NCI-H82 (cell line): ENCODE measurements at regions not wholly inside any gene's neighbourhood (a gene's known extent, or its start where the extent isn't known, plus 50 kb on each side); places are given as distances from the start of the nearest gene placed in this dataset.
A peak's percentile ranks its signal among the peaks of the same experiment; 100 is the strongest.
"Not testable (repeated sequence)": the region's sequence is repeated elsewhere in the genome, so short reads cannot be mapped to it uniquely, and the experiment has no call there.

ENCODE experiments used
- DNase-seq: peaks from one replicate; lab custom pipeline; 2025; lab: John Stamatoyannopoulos, UW

DNA sequence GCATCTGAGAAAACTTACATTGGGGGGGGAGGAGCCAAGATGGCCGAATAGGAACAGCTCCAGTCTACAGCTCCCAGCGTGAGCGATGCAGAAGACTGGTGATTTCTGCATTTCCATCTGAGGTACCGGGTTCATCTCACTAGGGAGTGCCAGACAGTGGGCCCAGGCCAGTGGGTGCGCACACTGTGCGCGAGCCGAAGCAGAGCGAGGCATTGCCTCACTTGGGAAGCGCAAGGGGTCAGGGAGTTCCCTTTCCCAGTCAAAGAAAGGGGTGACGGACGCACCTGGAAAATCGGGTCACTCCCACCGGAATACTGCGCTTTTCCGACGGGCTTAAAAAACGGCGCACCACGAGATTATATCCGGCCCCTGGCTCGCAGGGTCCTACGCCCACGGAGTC lies 604.1 kb downstream of the TFAP2A start:
- not testable (repeated sequence) for DNase-seq

DNA sequence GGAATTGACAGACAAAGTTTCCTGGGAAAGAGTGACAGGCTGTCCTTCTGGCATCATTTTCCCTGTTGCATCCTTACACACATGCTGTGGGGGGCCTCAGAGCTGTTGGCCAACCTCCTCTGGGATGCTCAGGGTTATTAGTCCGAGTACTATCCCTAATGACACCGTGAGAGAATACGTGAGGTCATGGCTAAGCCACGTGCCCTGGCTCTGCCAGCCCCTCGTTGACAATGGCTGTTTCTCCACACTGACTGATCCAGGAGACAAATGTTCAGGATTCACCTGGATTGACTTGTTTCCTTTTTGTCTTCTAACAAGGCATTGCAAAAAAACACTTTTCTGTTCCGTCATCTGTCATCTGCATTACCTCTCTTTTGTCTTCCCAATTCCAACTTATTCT lies 604.6 kb downstream of the TFAP2A start:
- no peak for DNase-seq

DNA sequence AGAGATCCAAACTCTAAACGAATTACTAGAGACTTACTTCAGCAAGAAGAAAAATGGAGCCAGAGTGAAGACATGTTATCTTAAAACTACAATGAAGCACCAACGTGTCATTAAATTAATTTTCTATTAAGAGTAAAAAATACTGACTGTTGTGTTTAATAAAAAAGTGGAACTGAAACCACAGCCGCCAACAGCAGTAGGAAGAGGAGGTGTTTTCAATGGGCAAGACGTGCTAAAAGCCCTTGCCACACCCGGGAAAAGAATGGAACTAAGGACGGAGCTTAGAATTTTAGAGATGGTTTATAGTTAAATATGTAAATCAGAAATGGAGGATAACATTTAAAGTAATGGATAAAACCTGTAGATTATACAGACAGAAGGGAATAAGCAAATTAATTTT lies 608.7 kb downstream of the TFAP2A start:
- no peak for DNase-seq

DNA sequence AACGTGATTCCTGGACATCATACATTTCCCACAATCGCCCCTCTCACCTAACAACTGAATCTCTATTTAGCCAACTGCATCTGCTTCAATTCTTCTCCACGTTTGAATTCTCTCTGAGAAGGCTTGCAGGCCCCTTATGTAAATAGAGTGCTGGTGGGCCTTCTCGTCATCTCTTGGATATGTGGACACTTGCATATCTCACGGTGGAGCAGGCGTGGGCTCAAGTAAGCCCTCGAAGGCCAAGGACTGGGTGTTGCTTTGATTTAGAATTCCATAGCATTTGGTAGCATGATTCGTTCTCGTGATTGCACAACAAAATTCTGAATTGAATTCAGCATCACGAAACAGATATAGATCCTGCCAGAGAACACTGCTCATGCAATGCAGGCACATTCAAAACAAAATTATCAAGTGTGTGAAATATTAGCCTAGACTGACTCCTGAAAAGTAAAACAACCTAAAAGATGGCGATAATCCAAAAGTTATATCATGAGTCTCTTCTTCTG lies 613.6 kb downstream of the TFAP2A start:
- DNase-seq: no peak

DNA sequence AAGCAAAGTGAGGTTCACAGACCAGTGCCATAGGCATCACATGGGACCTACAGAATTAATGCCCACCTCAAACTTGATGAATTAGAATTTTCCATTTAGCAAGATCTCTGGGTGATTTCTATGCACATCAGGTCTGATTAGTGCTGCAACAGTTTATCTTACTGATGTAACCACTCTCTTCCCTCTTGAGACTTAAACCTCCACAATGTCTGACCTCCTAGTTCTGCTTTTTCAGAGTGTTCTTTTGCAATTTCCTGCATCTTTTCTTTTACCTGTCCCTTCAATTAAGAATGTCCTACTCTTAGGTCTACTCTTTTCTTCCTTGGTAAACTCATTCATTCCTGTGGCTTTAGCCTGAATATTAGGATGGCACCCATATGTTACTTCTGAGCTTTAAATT lies 615.3 kb downstream of the TFAP2A start:
- no peak for DNase-seq

DNA sequence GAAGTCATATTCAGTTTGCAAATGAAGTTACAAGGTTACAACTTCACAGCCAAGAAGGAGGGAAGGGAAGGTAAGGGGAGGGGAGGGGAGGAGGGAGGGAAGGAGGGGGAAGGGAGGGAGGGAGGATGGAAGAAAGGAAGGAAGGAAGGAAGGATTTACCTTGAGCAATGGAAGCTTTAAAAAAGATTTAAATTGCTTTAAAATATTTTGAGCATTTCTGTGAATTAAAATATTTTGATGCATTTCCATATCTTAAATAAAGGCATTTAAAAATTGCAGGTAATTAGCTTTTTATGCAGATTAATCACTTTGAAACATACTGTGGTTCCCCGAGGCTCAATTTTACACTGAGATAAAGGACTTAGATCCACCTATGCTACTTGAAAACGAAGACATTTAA lies 618.0 kb downstream of the TFAP2A start:
- DNase-seq: no peak

DNA sequence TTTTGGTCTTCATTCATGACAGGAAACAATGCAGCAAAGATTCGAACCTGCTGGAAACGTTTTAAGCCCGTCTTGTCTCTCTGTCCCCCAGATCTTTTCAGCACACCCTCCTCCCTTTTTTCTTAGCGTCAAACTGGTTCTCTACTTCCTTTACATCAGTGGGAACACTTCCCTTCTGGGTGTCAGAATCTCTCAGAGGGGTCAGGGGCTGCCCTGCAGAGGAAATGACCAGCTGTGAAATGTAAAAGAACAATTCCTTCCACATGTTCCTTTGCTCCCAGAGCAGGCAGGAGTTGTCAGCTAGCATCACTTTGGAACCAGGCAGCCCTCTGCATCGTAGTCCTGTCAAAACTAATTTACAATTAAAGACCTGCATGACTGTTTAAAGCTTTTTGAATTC lies 619.0 kb downstream of the TFAP2A start:
- no peak for DNase-seq

DNA sequence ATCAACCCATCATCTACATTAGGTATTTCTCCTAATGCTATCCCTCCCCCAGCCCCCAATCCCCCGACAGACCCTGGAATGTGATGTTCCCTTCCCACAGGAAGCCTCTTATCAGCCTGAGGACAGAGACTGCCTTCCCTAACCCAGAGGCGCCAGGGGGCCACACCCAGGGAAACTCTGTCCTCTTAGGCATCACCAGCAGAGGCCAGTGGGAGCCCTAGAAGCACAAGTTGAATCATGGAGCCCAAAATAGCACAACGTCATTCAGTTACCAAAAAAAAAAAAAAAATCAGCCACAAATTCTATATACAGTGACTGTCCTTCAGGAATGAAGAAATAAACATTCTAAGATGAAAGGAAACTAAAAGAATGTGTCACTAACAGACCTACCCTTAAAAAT lies 625.7 kb downstream of the TFAP2A start:
- DNase-seq: no peak

DNA sequence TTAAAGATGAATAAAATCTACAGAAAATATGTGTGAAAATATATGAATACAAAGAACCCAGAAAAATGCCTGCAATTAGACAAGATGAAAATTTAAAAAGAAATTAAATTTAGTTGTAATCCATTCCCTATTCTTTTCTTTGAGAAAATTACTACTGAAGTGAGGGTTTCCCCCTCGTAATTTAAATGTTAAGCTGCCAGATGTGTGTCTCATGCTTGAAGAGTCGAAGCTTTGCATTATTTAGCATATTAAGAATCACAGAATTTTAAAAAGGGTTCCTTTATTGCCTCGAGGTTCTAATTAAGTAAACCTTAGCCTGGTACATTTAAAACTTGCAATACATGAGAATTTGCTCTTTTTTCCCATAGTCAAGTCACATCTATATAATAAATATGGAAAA lies 630.1 kb downstream of the TFAP2A start:
- no peak for DNase-seq

DNA sequence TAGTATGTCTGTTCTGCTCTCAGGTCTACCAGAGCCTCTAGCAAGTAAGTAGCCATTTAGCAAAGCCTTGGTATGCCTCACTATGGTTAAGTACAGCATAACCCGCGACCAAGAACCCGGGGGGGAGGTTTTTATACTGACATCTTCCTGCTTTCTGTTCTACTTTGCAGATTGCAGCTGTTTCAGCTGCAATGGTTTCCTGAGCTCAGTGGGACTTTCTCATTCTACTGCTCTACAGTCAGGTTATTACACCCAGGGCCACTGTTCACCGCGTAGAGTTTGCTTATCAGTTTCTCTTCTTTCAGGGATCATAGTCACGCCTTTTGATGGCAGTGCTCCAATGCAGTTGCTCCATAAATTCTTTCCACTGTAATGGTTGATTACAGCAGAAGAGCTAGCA lies 631.3 kb downstream of the TFAP2A start:
- DNase-seq: no peak

DNA sequence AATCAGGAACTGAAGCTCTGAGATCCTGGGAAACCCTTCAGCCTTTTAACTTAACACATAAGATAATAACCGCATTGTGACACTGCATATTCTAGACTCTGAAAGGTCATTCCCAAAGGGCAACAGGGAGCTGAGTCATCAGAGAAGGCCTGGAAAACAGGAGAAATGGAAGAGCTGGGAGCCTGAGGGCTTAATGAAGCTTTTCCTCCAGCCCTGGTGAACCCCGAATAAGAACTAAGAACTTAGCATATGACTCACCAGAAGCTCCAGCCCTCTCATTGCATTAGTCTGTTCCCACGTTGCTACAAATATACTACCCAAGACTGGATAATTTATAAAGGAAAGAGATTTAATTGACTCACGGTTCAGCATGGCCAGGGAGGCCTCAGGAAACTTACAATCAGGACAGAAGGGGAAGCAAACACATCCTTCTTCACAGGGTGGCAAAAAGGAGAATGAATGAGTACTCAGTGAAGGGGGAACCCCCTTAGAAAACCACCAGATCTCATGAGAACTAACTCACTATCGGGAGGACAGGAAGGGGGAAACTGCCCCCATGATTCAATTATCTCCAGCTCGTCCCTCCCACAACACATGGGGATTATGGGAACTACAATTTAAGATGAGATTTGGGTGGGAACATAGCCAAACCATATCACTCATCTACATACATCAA lies 648.5 kb downstream of the TFAP2A start:
- peak; percentile 9 for DNase-seq

DNA sequence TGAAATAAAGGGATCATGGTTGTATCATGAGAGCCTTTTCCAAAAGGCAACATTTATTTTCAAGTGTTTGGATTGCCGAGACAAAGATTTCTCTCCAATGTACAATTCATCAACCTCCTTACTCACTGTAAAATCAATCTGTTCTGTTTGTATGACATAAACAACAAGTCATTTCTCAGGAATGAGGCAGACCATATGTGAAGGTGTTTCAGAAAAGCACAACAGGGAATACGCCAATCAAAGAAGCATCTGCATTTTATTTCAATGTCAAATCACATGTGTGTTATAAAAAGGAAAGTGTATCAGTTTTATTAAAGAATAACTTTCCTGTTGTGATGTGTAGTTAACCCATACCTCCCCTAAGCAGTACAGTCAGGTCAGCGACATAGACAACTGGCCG lies 653.7 kb downstream of the TFAP2A start:
- DNase-seq: no peak

DNA sequence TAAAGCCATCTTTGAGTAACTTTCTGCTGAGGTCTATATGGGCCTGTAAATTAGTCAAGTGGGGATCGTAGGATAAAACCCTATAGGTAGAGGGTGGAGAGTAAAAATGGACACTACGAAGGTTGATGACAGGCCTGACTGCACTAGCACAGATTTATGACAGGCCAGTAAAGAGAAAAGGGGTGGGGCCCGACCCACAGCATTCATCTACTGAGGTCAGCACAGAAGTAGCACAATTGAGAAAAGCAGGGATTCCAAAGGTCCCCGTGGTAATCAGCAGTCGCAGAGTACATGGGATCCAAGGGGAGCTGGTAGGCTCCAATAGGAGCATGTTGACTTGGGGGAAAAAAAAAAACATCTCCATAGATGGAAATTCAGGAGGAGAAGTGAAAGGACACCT lies 660.4 kb downstream of the TFAP2A start:
- DNase-seq: no peak

DNA sequence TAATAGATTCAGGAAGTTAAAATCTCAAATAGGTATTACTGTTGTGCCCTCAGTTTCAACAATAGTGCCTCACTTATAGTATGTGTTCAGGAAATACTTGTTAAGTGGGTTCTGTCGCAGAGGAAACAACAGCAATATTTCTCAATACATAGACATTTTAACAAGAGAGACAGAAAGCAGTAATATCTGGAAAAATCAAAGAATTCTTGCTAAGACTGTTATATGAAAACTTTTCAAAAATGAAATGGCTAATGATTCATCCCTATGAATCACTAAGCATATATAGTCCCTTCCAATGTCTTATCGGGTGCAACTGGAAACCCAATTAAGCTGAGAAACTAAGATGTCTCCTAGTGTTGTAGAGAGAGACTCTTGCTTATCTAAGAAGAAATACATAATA lies 668.9 kb downstream of the TFAP2A start:
- no peak for DNase-seq

DNA sequence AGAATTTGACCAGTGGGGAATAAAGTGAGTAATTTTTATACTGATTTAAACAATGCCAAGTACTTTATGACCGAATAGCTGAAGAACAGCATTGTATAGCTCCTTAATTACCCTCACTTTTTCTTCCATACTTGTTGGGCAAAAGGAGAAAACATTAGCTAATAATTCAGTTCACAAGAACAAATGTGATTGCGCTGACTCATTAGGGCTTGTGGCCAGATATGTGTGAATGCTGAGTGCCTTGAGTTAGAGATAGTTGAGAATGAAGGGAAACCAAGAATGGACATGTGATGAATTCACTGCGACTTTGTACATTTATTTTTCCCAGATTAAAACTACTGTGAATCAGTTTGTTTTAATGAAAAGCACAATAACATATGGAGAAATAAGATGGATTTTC lies 669.4 kb downstream of the TFAP2A start:
- DNase-seq: no peak

DNA sequence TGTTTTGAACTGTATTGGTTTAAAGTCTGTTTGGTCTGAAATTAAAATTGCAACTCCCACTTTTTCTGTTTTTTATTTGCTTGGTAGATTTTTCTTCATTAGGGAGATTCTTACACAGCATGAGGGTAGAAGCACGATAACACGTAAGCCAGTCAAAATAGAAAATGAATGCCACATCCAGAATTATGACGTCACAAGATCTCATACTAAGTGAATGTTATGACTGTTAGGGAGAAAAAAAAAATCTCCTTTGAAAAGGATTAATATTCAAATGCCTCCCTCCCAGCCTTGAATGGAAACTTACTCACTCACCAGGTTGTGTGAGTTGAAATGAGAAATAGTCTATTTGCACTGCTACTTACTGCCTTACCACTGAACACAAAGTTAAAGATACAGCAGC lies 670.8 kb downstream of the TFAP2A start:
- no peak for DNase-seq

DNA sequence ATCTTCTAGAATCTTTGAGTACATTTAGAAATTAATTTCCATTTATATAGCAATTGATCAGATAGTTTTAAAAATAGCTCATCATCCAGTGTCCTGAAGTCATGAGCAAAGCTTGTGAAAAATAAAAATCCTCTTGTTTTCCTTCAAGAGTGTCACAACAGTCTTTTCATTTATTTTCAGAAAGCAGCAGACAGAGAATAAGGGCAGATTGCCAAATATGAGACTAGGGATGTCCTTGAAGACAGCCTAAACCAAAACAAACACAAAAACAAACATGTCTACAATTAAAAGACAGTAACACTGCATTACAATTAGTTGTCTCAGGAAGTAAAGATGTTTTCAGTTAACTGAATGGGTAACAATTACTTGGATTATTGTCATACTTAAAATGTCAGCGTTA lies 682.8 kb downstream of the TFAP2A start:
- no peak for DNase-seq

DNA sequence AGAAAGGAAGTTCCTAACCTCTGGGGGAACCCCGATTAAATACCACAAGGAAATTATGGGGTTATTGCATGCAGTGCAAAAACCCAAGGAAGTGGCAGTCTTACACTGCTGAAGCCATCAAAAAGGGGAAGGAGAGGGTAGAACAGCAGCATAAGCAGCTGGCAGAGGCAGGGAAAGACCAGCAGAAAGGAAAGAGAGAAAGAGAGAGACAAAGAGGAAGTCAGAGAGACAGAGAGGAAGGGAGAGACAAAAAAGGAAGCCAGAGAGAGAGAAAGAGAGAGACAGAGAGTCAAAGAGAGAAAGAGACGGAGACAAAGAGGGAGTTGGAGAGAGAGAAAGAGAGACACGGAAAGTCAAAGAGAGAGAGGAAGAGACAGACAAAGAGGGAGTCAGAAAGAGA lies 689.1 kb downstream of the TFAP2A start:
- not testable (repeated sequence) for DNase-seq

DNA sequence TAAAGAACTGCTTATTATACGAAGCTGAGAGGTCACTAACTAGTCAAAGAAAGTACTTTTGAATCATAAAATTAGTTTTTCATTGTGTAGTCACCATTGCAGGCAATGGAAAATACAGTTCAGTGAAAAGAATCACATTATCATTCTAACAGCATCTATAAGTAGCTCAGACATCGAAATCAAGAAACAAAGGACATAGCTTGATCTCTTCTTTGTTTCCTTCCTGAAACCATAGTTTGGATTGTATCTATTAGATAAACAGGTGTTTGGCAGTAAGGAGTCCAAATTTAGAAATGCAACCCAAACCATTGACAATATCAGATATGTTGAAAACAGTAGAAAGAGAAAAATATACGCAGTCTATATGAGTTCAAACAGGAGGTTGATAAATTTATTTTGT lies 697.3 kb downstream of the TFAP2A start:
- no peak for DNase-seq

DNA sequence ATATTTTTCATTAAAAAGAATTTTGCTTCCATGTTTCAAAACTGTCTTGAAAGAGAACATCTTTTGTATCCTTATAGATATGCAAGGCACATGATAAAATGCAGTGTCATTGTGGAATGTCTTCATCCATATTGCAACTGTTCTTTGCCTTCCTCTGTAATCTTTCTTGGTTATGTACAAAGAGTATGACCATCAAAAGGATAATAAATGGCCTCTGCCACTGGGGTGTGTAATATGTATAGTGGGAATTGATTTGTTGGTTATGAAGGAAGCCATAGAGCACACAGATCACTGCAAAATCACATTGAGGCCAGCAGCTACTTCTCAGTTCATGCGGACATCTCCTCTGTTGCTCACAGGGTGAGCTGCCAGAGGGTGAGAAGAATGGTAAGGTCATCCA lies 703.5 kb downstream of the TFAP2A start:
- no peak for DNase-seq

DNA sequence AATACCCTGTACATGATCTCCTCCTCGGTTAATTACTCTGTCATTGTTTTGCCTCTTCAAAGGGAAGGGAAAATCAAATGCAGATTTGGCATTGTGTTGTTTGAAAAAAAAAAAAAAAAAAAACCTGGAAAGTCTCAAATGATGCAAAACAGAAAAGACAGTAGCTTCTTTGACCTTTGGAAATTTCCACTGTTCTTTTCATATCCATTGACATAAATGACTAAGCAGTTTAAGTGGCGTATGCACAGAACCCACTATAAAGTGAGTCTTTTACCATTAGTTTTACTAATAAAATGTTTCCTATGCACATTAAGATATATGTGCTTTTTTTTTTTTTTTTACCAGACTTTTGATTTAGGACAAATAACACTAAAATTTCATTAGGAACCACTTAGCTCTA lies 704.3 kb downstream of the TFAP2A start:
- DNase-seq: no peak

DNA sequence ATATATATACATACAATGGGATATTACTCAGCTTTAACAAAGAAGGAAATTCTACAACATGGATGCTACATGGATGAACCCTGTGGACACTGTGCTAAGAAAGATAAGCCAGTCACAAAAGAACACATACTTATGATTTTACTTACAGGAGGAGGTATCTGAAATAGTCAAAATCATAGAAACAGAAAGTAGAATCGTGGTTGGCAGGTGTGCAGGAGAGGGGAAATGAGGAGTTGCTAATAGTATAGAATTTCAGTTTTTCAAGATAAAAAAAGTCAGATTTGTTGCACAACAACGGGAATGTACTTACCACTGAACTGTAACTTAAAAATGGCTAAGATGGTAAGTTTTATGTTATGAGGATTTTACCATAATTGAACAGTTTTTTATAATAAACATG lies 706.3 kb downstream of the TFAP2A start:
- no peak for DNase-seq

DNA sequence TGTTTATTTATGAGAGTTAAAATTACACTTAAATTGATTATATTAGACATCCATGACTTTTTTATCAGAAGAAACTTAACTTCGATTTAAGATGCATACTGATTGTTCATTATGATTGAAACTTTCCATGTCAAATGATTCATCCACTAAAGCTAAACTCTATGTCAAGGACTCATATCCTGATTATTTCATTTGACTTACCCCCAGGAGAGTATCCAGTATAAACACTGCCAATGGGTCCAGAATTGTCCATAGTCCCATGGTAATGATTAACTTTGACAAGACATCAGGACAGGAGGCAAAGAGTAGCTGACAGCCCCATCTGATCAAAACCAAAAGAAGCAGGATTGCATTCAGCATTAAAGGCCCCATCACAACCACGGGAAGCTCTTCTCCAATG lies 709.9 kb downstream of the TFAP2A start:
- DNase-seq: no peak

DNA sequence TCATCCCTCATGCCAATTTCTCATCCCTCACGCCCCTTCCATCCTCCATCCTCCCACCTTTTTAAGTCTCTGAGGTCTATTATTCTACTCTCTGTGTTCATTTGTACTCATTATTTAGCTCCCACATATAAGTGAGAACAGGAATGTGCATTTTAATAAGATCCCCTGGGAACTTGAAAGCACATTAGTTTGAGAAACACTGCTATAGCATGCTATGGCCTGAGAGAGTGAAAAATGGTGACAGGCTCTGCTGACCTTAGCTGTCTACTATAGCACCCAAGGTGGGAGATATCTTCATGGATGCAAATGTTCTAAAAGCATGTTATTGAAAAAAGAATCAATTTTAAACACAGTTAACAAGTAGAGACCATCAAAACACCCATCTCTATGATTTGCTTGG lies 712.0 kb downstream of the TFAP2A start:
- DNase-seq: no peak

DNA sequence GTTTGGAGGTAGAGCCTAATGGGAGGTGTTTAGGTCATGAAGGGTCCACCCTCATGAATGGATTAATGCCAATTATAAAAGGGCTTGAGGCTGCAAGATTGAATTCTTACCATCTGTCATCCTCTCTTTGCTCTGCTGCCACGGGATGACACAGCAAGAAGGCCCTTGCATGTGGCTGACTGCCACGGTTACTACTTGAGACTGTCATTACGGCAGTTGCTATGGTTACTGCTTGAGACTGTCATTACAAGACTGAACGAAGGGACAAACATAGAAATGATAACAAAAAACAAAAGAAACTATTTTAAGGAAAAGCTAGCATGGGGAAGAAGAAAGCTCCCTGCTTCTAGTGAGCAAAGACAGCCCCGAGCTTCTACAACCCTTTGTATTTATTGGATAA lies 715.0 kb downstream of the TFAP2A start:
- peak; percentile 88 for DNase-seq
